MM.1S (cell line): ENCODE measurements at regions not wholly inside any gene's neighbourhood (a gene's known extent, or its start where the extent isn't known, plus 50 kb on each side); places are given as distances from the start of the nearest gene placed in this dataset.

Experiments
- DNase-seq: peaks from one replicate; pipeline ENCODE4 v3.0.0-alpha.2; 2015
- H2AFZ ChIP-seq: fragments of 300-600 bp; sonication (generic); 2 replicates; pipeline ENCODE4 v1.6.0; 2016; ENCODE audit warnings: antibody characterized with exemption, low read length
- H3F3A ChIP-seq: fragments of 300-600 bp; sonication (generic); 2 replicates; pipeline ENCODE4 v1.6.1; 2016; ENCODE audit warnings: mild to moderate bottlenecking, antibody characterized with exemption, low read length, moderate library complexity, mixed read lengths; ENCODE audit not compliant: insufficient read depth
- H3K27ac ChIP-seq: fragments of 300-600 bp; sonication (generic); 2 replicates; pipeline ENCODE4 v1.5.1; 2016; ENCODE audit warnings: mild to moderate bottlenecking, low read length
- H3K27me3 ChIP-seq: fragments of 300-600 bp; sonication (generic); replicated peaks from 2 replicates; pipeline ENCODE4 v1.6.0; 2016; ENCODE audit warnings: low read length; ENCODE audit not compliant: insufficient read depth
- H3K36me3 ChIP-seq: fragments of 300-600 bp; sonication (generic); replicated peaks from 2 replicates; pipeline ENCODE4 v1.6.1; 2016; ENCODE audit warnings: mild to moderate bottlenecking, low read length, mixed read lengths; ENCODE audit not compliant: insufficient read depth
- H3K4me1 ChIP-seq: fragments of 300-600 bp; sonication (generic); 2 replicates; pipeline ENCODE4 v1.6.1; 2016; ENCODE audit warnings: low read length, mixed read lengths
- H3K4me2 ChIP-seq: fragments of 300-600 bp; sonication (generic); 2 replicates; pipeline ENCODE4 v1.6.0; 2016; ENCODE audit warnings: low read depth, low read length
- H3K4me3 ChIP-seq: fragments of 300-600 bp; sonication (generic); 2 replicates; pipeline ENCODE4 v1.5.1; 2016; ENCODE audit warnings: low read length, mixed read lengths
- H3K79me2 ChIP-seq: fragments of 300-600 bp; sonication (generic); 2 replicates; pipeline ENCODE4 v1.6.1; 2016; ENCODE audit warnings: mixed run types, low read length, mixed read lengths
- H3K9ac ChIP-seq: fragments of 300-600 bp; sonication (generic); 2 replicates; pipeline ENCODE4 v1.6.1; 2016; ENCODE audit warnings: low read length, mixed read lengths
- H3K9me2 ChIP-seq: fragments of 300-600 bp; sonication (generic); replicated peaks from 2 replicates; pipeline ENCODE4 v1.6.1; 2016; ENCODE audit warnings: mild to moderate bottlenecking, low read length, mixed read lengths; ENCODE audit not compliant: insufficient read depth
- H3K9me3 ChIP-seq: fragments of 300-600 bp; sonication (generic); replicated peaks from 2 replicates; pipeline ENCODE4 v1.6.1; 2016; ENCODE audit warnings: mild to moderate bottlenecking, low read length, mixed read lengths; ENCODE audit not compliant: insufficient read depth
- H4K20me1 ChIP-seq: fragments of 300-600 bp; sonication (generic); 2 replicates; pipeline ENCODE4 v1.6.1; 2016; ENCODE audit warnings: mild to moderate bottlenecking, low read length, moderate library complexity, mixed read lengths; ENCODE audit not compliant: insufficient read depth
- EZH2 ChIP-seq: fragments of 300-600 bp; sonication (generic); optimal IDR thresholded peaks from 2 replicates; pipeline ENCODE3; 2017; ENCODE audit warnings: low read depth, mild to moderate bottlenecking, antibody characterized with exemption, low read length, mixed read lengths
- EZH2phosphoT487 ChIP-seq: fragments of 300-600 bp; sonication (generic); IDR thresholded peaks from 2 replicates; pipeline ENCODE4 v1.6.1; 2018; ENCODE audit warnings: antibody characterized with exemption, low read length
- TF ChIP-seq, protein P1 (sequence below): fragments of 300-600 bp; sonication (generic); IDR thresholded peaks from 2 replicates; pipeline ENCODE4 v1.5.1; 2016; ENCODE audit warnings: antibody characterized with exemption, low read length, mixed read lengths

DNA sequence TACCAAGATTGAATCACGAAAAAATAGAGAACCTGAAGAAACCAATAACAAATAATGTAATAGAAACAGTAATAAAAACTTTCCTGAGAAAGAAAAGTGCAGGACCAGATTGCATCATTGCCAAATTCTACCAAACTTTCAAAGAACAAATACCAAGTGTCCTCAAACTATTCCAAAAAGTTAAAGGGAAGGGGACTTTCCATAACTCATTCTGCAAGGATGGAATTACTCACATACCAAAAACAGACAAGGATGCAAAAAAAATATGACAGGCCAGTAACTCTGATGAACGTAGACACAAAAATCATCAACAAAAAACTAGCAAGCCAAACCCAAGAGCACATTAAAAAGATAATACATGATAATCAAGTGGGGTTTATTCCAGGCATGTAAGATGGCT is 172.3 kb upstream of the SLC35G4 start:
- H3K9ac ChIP-seq: no peak overlapping the region
- TF ChIP-seq, protein P1, sequence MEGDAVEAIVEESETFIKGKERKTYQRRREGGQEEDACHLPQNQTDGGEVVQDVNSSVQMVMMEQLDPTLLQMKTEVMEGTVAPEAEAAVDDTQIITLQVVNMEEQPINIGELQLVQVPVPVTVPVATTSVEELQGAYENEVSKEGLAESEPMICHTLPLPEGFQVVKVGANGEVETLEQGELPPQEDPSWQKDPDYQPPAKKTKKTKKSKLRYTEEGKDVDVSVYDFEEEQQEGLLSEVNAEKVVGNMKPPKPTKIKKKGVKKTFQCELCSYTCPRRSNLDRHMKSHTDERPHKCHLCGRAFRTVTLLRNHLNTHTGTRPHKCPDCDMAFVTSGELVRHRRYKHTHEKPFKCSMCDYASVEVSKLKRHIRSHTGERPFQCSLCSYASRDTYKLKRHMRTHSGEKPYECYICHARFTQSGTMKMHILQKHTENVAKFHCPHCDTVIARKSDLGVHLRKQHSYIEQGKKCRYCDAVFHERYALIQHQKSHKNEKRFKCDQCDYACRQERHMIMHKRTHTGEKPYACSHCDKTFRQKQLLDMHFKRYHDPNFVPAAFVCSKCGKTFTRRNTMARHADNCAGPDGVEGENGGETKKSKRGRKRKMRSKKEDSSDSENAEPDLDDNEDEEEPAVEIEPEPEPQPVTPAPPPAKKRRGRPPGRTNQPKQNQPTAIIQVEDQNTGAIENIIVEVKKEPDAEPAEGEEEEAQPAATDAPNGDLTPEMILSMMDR: no peak
- TF ChIP-seq EZH2phosphoT487: no peak
- TF ChIP-seq EZH2: no peak
- H3K9me3 ChIP-seq: no peaks in the 10 kb centered on the region
- no peaks in the 10 kb centered on the region for H3K27me3 ChIP-seq
- no peak overlapping the region for H2AFZ ChIP-seq
- no peaks in the 10 kb centered on the region for H3K79me2 ChIP-seq
- no peaks in the 10 kb centered on the region for H3K4me1 ChIP-seq
- H3K4me3 ChIP-seq: no peak overlapping the region
- DNase-seq: no peak
- no peaks in the 10 kb centered on the region for H4K20me1 ChIP-seq
- H3K4me2 ChIP-seq: no peak overlapping the region
- H3K9me2 ChIP-seq: no peaks in the 10 kb centered on the region
- H3F3A ChIP-seq: no peaks in the 10 kb centered on the region
- H3K27ac ChIP-seq: no peak overlapping the region
- no peaks in the 10 kb centered on the region for H3K36me3 ChIP-seq

DNA sequence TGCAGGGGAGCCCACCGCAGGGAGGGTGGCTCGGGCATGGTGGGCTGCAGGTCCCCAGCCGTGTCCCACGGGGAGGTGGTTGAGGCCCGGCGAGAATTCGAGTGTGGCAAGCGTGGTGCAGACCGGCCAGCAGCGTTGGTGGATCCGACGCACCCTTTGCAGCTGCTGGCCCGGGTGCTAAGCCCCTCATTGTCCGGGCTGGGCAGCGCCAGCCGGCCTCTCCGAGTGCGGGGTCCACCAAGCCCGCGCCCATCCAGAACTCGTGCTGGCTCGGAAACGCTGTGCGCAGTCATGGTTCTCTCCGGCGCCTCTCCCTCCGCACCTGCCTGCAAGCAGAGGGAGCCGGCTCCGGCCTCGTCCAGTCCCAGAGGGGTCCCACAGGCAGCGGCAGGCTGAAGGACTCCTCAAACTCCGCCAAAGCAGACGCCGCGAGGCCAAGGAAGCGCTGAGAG is 177.0 kb upstream of the SLC35G4 start:
- Histone ChIP-seq H3K27me3 (no peaks in the 10 kb centered on the region), H3K9me3 (no peaks in the 10 kb centered on the region), H2AFZ (no peak overlapping the region), H3K4me1 (no peaks in the 10 kb centered on the region), H3K9ac (no peak overlapping the region), H3K36me3 (no peaks in the 10 kb centered on the region), H4K20me1 (no peaks in the 10 kb centered on the region), H3K4me2 (no peak overlapping the region), H3K79me2 (no peaks in the 10 kb centered on the region), H3K27ac (no peak overlapping the region), H3K4me3 (no peak overlapping the region), H3K9me2 (no peaks in the 10 kb centered on the region), H3F3A (no peaks in the 10 kb centered on the region)
- no peak for DNase-seq
- TF ChIP-seq EZH2phosphoT487 (no peak), EZH2 (no peak)
- TF ChIP-seq, protein P1: no peak

DNA sequence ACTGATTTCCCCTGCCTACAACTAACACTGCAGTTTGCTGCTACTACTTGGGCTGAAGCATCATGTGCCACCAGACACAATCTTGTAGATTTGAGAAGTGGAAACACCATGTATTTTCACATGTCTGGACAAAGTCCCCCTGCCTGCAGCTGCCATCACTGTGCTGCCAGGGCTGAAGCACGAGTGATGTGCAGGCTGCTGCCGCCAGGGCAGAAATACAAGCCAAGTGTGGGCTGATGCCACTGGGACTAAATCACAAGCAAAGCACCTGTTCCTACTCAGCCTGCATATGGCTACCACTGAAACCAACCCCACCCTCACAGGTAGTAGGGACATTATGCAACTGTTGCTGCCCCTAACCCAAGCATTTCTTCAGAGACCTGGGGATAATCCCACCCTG is 179.5 kb upstream of the SLC35G4 start:
- DNase-seq: no peak
- Histone ChIP-seq H3K4me2 (no peak overlapping the region), H3K27me3 (no peaks in the 10 kb centered on the region), H3K4me3 (no peak overlapping the region), H3K9me2 (no peaks in the 10 kb centered on the region), H2AFZ (no peak overlapping the region), H3K4me1 (no peaks in the 10 kb centered on the region), H3K79me2 (no peaks in the 10 kb centered on the region), H3K27ac (no peak overlapping the region), H3K36me3 (no peaks in the 10 kb centered on the region), H4K20me1 (no peaks in the 10 kb centered on the region), H3K9me3 (no peaks in the 10 kb centered on the region), H3K9ac (no peak overlapping the region), H3F3A (no peaks in the 10 kb centered on the region)
- no peak for TF ChIP-seq EZH2
- TF ChIP-seq EZH2phosphoT487: no peak
- TF ChIP-seq, protein P1: no peak

DNA sequence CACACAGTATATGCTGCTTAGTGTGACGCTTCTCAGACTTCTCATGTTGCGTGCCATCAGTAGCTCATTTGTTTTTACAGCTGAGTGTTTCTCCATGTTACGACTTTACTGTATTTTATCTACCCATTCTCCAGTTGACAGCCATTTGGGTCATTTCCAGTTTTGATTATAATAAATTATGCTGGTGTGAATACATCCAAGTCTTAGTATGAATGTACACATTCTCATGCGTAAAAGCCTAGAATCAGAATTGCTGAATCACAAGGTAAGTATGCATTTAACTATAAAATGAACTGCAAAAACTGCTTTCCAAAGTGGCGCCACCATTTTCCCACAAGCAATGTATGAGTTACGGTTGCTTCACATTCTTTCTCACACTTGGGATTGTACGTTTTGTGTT is 184.2 kb upstream of the SLC35G4 start:
- Histone ChIP-seq H3K79me2 (no peaks in the 10 kb centered on the region), H3K9ac (no peak overlapping the region), H3K4me2 (no peak overlapping the region), H3K4me1 (no peaks in the 10 kb centered on the region), H3K27ac (no peak overlapping the region), H3K27me3 (no peaks in the 10 kb centered on the region), H3F3A (no peaks in the 10 kb centered on the region), H3K36me3 (no peaks in the 10 kb centered on the region), H4K20me1 (no peaks in the 10 kb centered on the region), H3K4me3 (no peak overlapping the region), H3K9me3 (no peaks in the 10 kb centered on the region), H2AFZ (no peak overlapping the region), H3K9me2 (no peaks in the 10 kb centered on the region)
- TF ChIP-seq, protein P1: no peak
- TF ChIP-seq EZH2: no peak
- TF ChIP-seq EZH2phosphoT487: no peak
- no peak for DNase-seq
